ENCODE measurements at regions not wholly inside any gene's neighbourhood (a gene's known extent, or its start where the extent isn't known, plus 50 kb on each side); places are given as distances from the start of the nearest gene placed in this dataset.

- no peak for DNase-seq (ENCODE audit: low read depth)
- no peak for TF ChIP-seq CTCF (conservative IDR thresholded peaks at IDR 0.05; ENCODE audit: low read depth, low read length)
- no peak overlapping the region for H3K4me3 ChIP-seq (ENCODE audit: low read depth, low read length)
These were observed 172.0 kb downstream of the NNT start for GRCh38 chr5:43774881-43775399.

- no peak overlapping the region for H3K4me3 ChIP-seq (ENCODE audit: low read depth, low read length)
- DNase-seq (ENCODE audit: low read depth) = peak; percentile 36
- no peak for TF ChIP-seq CTCF (conservative IDR thresholded peaks at IDR 0.05; ENCODE audit: low read depth, low read length)
These were observed 170.5 kb downstream of the NNT start for GRCh38 chr5:43773478-43773844.

- no peak for TF ChIP-seq CTCF (conservative IDR thresholded peaks at IDR 0.05; ENCODE audit: low read depth, low read length)
- H3K4me3 ChIP-seq (ENCODE audit: low read depth, low read length) = no peak overlapping the region
- no peak for DNase-seq (ENCODE audit: low read depth)
These were observed 169.9 kb downstream of the NNT start for GRCh38 chr5:43772764-43773477.

DNA sequence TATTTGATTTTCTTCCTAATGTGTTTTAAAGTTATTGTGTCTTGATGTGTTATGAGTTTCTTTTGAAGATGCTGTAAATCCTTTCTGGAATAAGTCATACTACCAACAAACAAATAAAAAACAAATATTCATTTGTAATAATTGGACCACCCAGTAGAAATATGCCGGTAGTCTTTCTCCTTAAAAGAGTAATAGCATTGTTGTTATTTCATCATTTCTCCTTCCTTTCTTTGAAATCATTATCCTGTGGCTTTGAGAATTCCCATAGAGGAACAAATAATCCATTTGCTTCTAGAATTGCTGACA is 169.4 kb downstream of the NNT start:
- no peak for TF ChIP-seq CTCF (conservative IDR thresholded peaks at IDR 0.05; ENCODE audit: low read depth, low read length)
- H3K4me3 ChIP-seq (ENCODE audit: low read depth, low read length) = no peak overlapping the region
- no peak for DNase-seq (ENCODE audit: low read depth)

GRCh38 chr5:43771611-43772031 is 168.6 kb downstream of the NNT start:
- DNase-seq (ENCODE audit: low read depth) = no peak
- no peak for TF ChIP-seq CTCF (conservative IDR thresholded peaks at IDR 0.05; ENCODE audit: low read depth, low read length)
- H3K4me3 ChIP-seq (ENCODE audit: low read depth, low read length) = no peak overlapping the region

DNA sequence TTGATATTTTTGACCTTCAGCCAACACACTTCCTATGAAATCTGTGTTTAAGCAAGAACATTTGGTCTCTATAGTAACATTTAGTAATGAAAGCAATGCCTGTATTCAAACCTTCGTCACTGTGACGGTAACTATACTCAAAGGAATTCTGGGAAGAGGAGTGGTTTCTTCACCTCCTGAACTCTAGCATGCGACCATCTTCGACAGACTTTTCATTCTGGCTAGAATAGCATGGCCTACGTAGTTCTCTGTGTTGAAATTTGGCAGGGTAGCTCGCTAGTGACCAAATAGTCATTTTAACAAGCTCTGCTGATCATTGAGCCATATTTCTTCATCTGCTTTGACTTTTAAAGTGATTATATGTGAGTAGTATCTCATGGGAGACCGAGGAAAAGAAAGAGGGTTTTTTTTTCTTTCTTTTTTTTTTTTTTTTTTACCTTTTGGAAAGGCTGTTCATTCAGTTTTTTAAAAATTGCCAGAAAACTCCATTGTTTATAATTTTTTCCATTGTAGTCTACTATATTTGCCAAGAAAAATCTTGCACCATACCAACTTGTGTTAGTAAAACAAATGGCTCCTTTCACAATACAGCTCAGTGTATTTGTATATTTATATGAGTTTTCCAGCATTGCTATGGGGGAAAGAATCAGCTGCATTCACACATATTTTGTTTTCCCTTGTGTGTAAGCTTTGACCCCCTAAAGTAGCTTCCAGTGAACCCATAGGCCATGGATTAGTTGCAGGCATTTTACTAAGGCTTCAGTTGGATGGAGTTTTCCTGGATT is 166.8 kb downstream of the NNT start:
- no peak for TF ChIP-seq CTCF (conservative IDR thresholded peaks at IDR 0.05; ENCODE audit: low read depth, low read length)
- H3K4me3 ChIP-seq (ENCODE audit: low read depth, low read length) = no peak overlapping the region
- DNase-seq (ENCODE audit: low read depth) = no peak
